Left lung (tissue), 4 donors: ENCODE measurements at regions not wholly inside any gene's neighbourhood (a gene's known extent, or its start where the extent isn't known, plus 50 kb on each side); places are given as distances from the start of the nearest gene placed in this dataset.

Experiments
- ATAC-seq: fragments of 200-7000 bp; cut with Tn5 transposase; one replicate; pipeline ENCODE4 v1.9.1; 2020; ENCODE audit warnings: moderate library complexity
- DNase-seq, 4 donors: peaks; one replicate each; pipeline ENCODE4 v3.0.0-alpha.2; 2013 to 2020
- H3K27ac ChIP-seq, 2 donors: fragments of 200-600 bp; sonication (generic) in 1 of 2; one replicate each; pipeline versions ENCODE4 v1.5.0 to v1.8.0; 2020 to 2021
- H3K27me3 ChIP-seq, 2 donors: fragments of 200-600 bp; sonication (generic) in 1 of 2; one replicate each; pipeline versions ENCODE4 v1.5.0 to v1.8.0; 2020 to 2021
- H3K36me3 ChIP-seq, 2 donors: fragments of 200-600 bp; sonication (generic) in 1 of 2; one replicate each; pipeline versions ENCODE4 v1.5.0 to v1.8.0; 2020 to 2021
- H3K4me1 ChIP-seq, 2 donors: fragments of 200-600 bp; one replicate each; pipeline ENCODE4 v1.8.0; 2021
- H3K4me3 ChIP-seq, 2 donors: fragments of 200-600 bp; sonication (generic) in 1 of 2; one replicate each; pipeline versions ENCODE4 v1.5.0 to v1.8.0; 2020 to 2021; ENCODE audit warnings: mild to moderate bottlenecking in 1 of 2
- H3K9me3 ChIP-seq, 2 donors: fragments of 200-600 bp; sonication (generic) in 1 of 2; one replicate each; pipeline versions ENCODE4 v1.5.0 to v1.8.0; 2020 to 2021
- CTCF ChIP-seq, 2 donors: fragments of 200-600 bp; sonication (generic) in 1 of 2; IDR thresholded peaks; one replicate each; pipeline versions ENCODE4 v1.5.0 to v1.8.0; 2021; ENCODE audit warnings: antibody characterized with exemption in 2 of 2
- intact Hi-C, 2 donors: fragments of 100-400 bp; cut with DNase I; formaldehyde crosslinking; loops; one replicate each; pipeline versions ENCODE4 v1.11.2 to v1.14.2; 2022
- donor health status: DM: no; HTN: yes; CAD: no.
- donor health status: DM: no; HTN: no; CAD: no.

- intact Hi-C loops: no loop called here
- H3K9me3 ChIP-seq: no peaks in the 10 kb centered on the region
- no peaks in the 10 kb centered on the region for H3K27me3 ChIP-seq
- H3K27ac ChIP-seq: no peak overlapping the region
- H3K4me1 ChIP-seq: no peaks in the 10 kb centered on the region
- TF ChIP-seq CTCF (IDR thresholded peaks at IDR 0.05): no peak
- no peak for ATAC-seq
- no peak overlapping the region for H3K4me3 ChIP-seq
- no peak for DNase-seq
- H3K36me3 ChIP-seq: no peaks in the 10 kb centered on the region
These were observed 144.3 kb upstream of the PRMT6 start for GRCh38 chr1:106912131-106912530.

GRCh38 chr1:106921186-106921585 lies 135.3 kb upstream of the PRMT6 start:
- Histone ChIP-seq H3K27me3 (no peaks in the 10 kb centered on the region), H3K36me3 (no peaks in the 10 kb centered on the region), H3K27ac (no peak overlapping the region), H3K4me1 (no peaks in the 10 kb centered on the region), H3K4me3 (no peak overlapping the region), H3K9me3 (no peaks in the 10 kb centered on the region)
- ATAC-seq: no peak
- intact Hi-C loops: no loop called here
- no peak for DNase-seq
- no peak for TF ChIP-seq CTCF (IDR thresholded peaks at IDR 0.05)

GRCh38 chr1:106924360-106924759 lies 132.1 kb upstream of the PRMT6 start:
- H3K27me3 ChIP-seq: no peaks in the 10 kb centered on the region
- ATAC-seq (no peak), DNase-seq (no peak)
- H3K4me1 ChIP-seq: no peaks in the 10 kb centered on the region
- H3K4me3 ChIP-seq: no peak overlapping the region
- no peak overlapping the region for H3K27ac ChIP-seq
- TF ChIP-seq CTCF (IDR thresholded peaks at IDR 0.05): no peak
- H3K36me3 ChIP-seq: no peaks in the 10 kb centered on the region
- no peaks in the 10 kb centered on the region for H3K9me3 ChIP-seq
- intact Hi-C loops: no loop called here

GRCh38 chr1:106925750-106926149 lies 130.7 kb upstream of the PRMT6 start:
- Histone ChIP-seq H3K9me3 (no peaks in the 10 kb centered on the region), H3K4me1 (no peaks in the 10 kb centered on the region), H3K4me3 (no peak overlapping the region), H3K27ac (no peak overlapping the region), H3K27me3 (no peaks in the 10 kb centered on the region), H3K36me3 (no peaks in the 10 kb centered on the region)
- DNase-seq (no peak), ATAC-seq (no peak)
- intact Hi-C loops: no loop called here
- TF ChIP-seq CTCF (IDR thresholded peaks at IDR 0.05): no peak

GRCh38 chr1:106926803-106927582 lies 129.5 kb upstream of the PRMT6 start:
- no peaks in the 10 kb centered on the region for H3K9me3 ChIP-seq
- DNase-seq: no peak
- H3K27ac ChIP-seq: no peak overlapping the region
- H3K27me3 ChIP-seq: no peaks in the 10 kb centered on the region
- ATAC-seq: no peak
- H3K4me3 ChIP-seq: no peak overlapping the region
- intact Hi-C loops: no loop called here
- H3K4me1 ChIP-seq: no peaks in the 10 kb centered on the region
- TF ChIP-seq CTCF (IDR thresholded peaks at IDR 0.05): no peak
- H3K36me3 ChIP-seq: no peaks in the 10 kb centered on the region
